ENCODE measurements at regions not wholly inside any gene's neighbourhood (a gene's known extent, or its start where the extent isn't known, plus 50 kb on each side); places are given as distances from the start of the nearest gene placed in this dataset.

DNA sequence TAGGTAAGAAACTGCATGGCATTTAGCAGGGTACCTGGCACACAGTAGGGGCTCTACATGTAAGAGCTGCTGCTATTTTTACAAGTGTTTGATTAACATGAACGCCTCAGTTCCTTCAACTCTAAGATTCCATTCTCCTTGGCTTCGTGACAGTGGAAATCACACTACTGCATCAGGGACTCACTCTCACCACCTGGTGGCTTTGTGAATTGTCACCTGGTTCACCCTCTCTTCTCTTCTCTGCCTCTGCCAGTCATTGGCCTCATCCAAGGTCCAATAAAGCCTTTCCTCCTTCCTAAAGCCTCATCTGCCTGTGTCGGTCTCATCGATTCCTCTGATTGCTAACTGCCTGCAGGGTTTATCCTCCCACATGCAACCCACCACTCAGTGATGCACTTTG, 476.4 kb downstream of the VRK1 start:
- DNase-seq = no peak

DNA sequence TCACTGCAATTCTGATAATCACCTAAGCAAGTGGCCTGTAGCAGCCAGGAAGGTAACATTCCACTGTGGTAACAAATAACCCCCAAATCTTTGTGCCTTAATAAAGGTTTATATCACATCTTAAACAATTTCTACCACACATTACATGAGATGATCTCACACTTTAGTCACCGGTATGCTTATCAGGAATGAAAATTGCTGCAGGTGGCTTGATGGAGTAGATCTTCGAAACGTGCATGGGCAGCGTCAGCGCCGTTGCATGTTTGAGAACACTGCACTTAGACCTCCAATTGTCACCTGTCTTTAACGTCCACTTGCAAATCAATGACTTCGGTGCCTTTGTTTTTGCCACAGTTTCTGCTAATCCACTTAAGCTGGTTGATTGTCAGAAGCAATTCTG, 477.4 kb downstream of the VRK1 start:
- DNase-seq = no peak

DNA sequence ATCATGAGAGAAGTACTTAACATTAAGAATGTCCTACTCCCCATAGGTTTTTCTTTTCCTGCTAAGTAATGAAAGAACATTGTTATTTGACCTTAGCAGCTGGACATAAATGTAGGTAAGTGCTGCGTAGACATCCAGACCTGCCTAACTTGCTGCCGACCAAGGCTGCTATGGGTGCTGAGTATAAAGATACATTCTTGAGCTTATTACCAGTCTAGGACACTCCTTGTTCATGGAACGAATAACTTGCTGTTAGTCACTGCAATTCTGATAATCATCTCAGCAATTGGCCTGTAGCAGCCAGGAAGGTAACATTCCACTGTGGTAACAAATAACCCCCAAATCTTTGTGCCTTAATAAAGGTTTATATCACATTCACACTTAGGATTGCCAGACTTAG, 478.1 kb downstream of the VRK1 start:
- no peak for DNase-seq

DNA sequence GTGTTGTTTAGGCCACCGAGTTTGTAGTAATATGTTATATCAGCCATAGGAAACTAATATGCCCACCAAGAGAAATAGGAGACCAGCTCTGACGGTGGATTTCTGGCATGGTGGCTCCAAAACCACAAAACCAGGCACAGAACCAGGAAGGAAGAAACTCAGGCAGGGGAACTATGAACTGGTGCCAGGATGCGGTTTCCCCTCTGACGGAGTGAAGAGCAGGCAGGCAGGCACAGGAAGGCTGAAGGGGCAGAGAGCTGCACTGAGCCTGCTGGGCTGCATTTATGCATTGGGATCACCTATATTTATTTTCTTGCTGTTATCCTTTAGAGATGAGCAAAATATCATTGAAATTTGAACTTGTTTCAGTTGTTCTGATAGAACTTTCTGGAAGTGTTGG, 479.4 kb downstream of the VRK1 start:
- no peak for DNase-seq

DNA sequence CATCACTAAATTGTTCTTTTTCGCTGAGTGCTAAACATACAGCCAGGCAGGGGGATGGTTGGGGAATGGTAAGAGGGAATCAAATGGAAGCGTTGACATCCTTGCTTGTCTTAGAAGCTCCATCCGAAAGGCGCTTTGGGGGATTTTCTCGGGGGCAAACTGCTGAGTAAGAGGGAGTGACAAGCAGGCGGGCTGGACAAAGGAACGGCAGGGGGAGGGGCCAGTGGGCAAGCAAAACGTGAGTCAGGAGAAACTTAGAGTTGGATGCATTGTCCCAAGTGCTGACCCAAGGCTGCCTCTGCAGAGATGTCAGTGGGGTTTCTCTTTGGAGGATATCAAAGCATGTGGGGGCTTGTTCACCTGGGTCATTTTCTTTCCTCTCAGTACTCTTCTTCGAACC, 480.5 kb downstream of the VRK1 start:
- no peak for DNase-seq

DNA sequence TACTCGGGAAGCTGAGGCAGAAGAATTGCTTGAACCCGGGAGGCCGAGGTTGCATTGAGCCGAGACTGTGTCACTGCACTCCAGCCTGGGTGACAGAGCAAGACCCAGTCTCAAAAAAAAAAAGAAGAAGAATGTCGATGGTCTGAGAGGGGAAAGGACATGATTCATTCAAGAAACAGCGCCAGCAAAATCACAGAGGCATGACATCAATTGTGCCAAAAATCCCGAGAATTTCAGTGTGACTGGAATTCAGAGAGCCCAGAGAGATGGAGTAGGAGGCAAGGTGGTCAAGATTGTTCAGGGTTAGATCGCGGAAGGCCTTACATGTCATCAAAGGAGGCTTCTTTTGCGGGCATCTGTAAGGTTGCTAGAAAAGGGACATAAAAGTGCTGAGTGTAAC, 483.3 kb downstream of the VRK1 start:
- no peak for DNase-seq

DNA sequence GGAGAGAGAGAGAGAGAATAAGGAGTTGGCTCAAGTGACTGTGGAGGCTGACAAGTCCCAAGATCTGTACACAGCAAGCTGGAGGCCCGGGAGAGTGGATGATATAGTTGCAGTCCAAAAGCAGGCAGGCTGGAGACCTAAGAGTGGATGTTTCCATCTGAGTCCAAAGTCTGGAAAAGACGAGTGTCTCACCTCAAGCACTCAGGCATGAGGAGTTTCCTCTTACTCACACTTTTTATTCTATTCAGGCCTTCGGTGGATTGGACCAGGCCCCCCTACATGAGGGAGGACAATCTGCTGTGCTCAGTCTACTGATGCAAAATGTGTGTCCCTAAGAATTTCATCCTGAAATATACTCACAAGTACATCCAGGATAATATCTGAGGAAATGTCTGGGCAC, 484.6 kb downstream of the VRK1 start:
- no peak for DNase-seq

DNA sequence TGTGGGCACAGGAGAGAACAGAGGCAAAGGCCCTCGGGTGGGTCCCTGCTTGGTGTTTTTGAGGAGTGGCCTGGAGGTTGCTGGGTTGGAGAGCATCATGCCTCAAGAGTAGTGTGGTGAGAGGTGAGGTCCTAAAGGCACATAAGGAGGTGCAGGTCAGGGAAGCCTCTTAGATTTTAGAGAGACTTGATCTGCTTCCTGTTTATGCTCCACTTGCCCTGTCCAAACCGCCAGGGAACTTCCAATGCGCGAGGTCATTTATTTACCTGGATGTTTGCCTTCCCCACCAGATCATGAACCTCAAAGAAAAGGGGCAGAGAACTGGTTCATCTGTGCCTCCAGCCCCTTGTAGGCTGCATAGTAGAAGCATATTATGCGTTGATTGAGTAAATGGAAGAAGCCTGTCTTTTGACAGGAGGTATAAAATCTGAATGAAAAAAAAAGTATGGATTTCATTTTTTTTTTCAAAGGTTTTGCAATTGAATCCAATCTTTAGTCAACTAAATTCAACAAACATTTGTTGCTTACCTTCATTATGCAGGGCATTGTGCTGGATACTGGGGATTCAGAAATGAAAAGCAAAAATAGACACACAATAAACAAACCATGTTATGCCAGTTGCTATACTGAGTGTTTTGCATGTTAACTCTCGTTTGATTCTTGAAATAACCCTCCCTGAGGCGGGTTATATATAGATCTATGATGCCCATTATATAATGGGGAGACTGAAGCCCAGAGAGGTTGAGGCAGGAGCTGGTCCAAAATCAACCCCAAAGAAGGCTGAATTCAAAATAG, 485.2 kb downstream of the VRK1 start:
- no peak for DNase-seq

DNA sequence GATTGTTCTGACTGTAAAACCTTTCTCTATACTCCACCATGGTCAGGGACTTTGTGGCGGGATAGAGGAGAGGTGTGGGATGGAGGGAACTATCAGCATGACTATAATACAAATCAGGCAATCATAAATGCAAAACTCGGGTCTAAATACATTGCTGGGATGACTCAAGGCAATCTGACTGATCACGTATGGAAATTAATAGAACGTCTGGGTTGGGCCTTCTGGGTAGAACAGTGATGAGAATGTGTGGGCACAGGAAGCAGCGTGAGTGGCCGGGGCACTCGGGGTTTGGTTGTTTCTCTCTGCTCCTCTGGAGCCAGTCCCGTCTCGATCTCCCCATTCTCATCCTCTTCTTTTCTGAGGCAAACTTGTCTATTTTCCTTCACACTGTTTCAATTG, 485.8 kb downstream of the VRK1 start:
- no peak for DNase-seq

DNA sequence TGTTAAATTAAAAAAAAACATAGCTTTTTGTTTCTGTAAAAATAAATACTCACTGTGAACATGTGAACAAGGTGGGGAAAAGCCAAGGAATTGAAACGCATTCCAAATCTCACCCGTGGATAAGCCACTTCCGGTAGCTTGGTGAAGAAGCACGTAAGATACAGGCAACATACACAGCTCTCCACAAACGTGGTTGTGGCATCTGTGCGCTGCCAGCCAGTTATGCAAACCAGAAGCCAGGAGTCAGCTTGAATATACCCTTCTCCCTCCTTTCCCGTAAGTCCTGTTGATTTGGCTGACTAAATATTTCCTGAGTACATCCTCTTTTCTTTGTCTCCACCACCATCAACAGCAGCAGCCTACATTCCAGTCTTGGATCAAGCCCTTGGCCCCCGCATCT, 486.2 kb downstream of the VRK1 start:
- DNase-seq = no peak

DNA sequence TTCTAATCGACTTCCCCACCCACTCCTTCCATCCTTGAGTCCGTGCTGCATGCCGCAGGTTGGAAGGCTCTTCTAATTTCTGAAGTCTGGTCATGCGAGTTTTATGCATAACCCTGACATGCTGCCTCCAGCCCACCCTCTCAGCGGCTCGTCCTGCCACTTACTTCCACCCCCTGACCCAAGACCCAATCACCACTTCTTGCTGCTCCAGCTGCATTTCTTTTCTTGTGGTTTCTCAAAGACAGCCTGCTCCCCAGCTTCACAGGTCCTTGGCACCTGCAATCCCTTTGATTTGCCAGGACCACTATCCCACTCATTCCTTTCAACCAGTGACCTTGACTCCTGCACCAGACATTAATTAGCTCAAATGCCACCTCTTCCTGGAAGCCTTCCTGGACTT, 486.7 kb downstream of the VRK1 start:
- no peak for DNase-seq

DNA sequence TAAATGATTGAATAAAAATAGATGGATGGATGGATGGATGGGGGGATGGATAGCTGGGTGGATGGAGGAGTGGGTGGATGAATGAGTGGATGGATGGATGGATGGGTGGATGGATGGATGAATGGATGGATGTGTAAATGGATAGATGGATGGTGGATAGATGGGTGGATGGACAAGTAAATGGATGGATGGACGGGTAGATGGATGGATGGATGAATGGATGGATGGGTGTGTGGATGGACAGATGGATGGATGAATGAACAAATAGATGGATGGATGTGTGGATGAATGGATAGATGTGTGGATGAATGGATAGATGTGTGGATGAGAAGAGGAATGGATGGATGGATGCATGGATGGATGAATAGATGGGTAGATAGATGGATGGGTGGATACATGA, 490.8 kb downstream of the VRK1 start:
- DNase-seq = no peak

DNA sequence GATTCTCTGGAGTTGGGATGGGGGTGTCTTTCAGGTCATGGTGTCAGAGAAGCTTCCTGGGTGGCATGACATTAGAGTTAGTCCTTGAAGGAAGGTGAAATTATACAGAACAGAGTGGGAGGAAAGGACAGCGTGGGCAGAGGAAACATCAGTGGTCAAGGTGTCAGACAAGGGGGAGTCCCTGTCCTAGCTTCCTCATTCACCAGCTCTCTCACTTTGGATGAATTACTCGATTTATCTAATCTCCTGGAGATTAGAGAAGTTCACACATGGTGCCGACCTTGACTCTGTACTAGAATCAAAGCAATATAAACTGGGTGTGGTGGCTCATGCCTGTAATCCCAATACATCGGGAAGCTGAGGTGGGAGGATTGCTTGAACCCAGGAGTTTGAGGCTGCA, 492.9 kb downstream of the VRK1 start:
- DNase-seq = no peak

DNA sequence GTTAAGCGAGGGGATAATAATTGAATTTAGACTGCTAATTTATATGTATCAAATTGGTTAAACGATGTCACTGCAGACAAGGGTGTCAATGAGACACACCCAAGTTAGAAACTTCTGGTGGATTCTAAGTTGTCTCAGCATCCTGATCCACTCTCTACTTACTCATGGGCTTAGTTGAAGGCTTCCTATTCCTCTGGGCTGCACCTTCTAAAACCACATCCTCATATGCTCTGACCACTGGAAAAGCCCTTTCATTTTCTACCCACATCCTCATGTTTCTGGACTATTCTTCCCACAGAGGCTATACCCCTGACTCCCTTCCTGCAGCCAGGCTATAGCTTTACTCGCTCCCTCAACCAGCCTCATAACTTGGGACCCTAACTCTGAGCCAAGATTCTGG, 493.8 kb downstream of the VRK1 start:
- no peak for DNase-seq

DNA sequence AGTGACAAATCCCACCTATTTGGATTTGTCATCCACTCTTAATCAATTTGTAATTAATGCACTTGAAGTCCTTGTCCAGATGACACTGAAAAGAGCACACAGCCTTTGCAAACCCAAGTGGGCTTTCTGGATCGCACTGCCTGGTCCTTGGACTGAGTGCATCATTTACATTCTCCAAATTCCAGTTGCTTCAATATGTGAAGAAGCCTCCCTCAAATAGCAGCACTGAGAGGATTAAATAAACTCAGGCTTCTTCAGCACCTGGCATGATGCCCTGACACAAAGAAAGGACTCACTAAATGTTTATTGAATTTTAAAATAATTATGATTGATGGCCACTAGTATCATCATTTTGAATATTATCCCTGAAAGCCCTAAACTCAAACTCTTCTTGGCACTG, 496.5 kb downstream of the VRK1 start:
- DNase-seq = no peak

DNA sequence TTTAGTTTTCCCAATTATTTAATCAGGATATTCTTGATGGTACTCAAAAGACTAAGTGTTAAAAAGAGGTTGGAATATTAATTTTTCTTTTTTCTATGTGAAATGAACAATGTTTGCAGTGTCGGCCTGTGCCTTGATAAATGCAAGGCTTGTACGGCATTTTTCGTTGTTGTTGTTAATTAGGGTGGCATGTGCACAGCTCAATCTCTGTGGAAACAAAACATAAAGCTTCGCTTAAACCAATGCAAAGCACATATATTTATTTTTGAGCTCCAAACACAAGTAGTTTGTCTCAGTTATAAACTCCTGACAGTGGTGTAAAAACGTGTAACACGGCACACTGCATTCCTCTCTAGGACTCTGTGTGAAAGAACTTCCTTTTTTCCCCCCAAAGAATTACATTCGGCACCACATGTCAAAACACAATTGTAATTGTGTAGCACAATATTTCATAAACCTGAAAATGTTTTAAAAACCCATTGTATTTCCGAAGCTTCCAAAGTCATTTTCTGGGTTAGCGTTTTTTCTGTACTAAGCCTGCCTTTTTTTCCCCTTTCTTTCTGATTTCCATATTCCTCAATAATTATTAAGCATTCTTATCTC, 498.0 kb downstream of the VRK1 start:
- DNase-seq = no peak

DNA sequence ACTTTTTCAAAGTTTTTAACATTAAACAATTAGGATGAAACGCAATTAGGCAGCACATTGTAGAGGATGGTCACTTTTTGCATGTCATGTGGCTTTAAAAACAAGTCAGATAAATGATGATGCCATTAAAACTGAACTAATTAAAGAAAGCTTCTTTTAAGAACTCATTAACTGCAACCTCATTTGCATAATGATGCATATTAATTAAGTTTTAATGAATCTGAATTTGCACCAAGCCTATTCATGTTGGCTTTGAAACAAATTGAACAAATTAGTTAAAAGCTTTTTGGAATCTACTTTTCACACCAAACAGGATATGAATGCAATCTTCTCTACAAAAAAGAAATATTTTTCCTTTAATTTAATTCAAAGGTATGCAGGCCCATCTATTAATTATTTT, 499.0 kb downstream of the VRK1 start:
- no peak for DNase-seq

DNA sequence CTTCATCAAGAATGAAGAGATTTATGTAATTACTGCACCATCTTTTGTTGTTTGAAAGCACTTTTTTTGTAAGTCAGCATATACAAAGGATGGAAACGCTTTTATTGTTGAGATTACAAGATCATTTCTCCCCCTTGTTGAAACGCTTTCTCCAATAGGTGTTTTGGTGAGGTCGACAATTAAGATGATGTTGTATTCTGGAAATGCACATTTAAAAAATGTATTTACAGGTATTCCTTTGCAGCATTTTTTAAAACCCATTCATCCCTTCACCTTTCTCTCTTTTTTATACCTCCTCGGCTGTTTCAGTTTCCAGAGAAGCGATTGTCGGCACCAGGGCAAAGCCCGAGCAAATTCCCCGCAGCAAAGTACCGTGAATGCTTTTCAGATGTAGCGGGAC, 499.9 kb downstream of the VRK1 start:
- DNase-seq = no peak

DNA sequence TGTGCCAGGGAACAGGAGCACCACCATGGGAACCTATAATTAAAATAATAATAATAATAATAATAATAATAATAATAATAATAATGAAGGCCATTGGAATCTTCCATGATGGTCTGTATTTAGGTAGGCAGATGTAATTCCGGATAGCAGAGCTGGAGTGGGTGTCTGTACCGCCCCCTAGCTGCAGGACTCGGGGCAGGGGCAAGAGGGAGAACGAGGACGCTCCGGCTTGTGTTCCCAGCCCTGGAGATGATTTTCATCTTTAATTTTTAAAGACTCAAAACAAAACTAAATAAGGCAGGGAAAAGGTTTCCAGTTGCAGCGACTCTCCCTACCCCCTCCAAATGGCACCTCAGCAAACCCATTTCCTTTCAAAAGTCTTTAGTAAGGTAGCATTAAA, 501.1 kb downstream of the VRK1 start:
- no peak for DNase-seq

DNA sequence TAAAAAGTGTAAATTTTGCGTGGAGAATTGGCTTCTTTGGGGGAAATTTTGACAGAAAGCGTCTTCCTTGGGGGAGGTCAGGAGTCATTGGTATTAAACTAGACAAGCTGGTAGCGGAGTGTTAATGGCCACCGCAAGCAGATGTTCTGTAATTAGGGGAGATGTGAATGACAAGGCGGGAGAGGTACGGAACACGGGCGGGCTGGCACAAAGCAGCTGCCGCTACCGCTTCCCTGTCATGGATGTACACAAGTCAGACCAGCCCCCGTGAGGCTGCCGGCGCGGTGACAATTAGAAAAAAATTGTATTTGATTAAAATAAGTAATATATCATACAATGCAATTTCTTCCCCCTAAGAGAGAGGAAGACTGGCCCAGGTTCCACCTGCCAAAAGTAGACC, 501.6 kb downstream of the VRK1 start:
- no peak for DNase-seq

DNA sequence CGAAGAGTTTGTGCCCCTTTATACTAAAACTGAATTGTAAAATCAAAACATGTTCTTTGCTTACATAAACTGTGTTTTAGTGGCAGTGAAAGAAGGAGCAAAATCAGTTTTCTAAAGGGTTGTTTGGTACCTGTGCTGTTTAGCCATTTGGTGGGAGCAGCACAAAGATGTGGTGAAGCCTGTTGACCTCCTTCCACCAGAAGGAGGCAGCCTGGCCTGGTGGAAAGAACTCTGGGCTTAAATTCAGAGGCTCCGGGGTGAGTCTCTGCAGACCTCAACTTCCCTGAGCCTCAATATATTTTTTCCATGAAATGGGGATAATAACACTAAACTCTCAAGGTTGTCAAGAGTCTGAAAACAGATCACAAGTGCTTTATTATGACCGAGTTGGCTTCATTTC, 502.5 kb downstream of the VRK1 start:
- DNase-seq = no peak

DNA sequence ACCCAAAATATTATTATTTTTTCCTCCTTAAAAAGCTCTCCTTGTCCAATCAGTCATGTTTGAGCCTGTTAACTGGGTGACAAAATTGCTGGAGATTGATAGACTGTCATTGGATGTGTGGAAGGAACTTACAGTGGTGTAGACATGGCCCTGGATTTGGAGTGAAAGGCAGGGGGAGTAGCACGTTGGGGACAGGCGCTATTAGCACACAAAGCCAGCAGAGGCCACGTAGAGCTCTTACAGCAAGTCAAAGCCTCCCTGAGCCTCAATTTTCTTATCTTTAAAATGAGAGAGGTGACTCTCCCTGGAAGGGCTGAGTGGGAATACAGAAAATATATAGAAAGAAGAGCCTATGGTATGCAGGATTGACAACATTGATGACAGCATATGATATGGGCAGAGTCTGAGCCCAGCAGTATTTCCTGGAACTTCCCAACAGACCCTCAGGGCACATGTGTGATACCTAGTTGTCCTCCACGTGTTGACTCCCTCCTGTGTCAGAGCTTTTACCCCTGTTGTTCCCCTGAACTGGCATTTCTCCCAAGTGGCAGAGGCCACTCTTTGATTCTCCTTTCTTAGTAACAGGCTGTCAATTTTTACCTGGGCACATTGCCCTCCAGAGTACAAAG, 504.9 kb downstream of the VRK1 start:
- DNase-seq = no peak

DNA sequence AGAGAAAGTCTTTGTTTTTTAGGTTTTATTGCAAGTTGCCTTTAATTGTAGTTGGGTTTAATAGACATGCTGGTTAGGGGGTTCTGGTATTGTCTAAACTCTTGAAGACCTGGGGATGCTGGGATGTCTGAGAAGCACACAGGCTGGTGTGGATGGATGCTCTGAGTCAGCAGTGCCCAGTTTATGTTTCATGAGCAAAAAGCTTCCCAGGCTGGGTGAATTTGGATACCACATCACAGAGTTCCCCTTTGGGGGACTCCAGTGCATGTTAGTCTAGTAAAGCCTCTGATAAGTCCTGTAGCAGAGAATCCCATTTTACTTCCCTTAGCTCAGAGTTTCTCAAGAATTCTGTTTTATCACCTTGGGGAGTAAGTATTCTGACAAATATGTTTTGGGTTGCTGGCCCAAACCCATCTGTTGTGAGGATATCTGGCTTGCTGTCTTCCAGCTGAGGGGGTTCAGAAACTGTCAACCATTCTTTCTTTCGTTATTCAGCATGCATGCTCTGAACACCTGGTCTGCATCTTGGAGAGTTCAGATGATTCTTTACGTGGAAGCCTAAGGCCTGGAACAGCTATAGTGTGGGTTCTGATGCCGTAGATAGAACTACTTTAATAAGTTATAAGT, 509.1 kb downstream of the VRK1 start:
- DNase-seq = no peak

DNA sequence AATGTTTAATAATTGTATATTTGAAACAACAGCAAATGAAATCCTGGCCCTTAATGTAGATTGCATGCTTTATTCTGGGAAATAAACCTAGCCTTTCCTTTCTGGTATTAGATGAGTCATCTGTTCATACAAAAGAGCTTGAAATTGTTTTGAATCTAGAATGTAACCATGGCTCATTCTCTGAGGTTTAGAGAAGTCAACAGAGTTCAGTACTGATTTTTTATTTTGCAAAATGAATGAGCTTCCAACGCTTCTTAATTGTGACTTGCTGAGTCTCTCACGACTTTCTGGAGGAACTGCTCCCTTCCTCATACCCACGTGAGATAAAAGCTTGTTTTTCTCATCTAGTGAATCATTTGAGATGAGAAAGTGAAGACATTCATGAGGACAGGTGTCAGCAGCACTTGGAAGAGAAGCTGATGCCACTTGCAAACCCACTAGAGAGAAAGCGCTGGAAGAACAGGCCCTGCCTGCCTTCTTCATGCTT, 509.6 kb downstream of the VRK1 start:
- DNase-seq = no peak
